ENCODE measurements at regions not wholly inside any gene's neighbourhood (a gene's known extent, or its start where the extent isn't known, plus 50 kb on each side); places are given as distances from the start of the nearest gene placed in this dataset.
A peak's percentile ranks its signal among the peaks of the same experiment; 100 is the strongest.

GRCh38 chr10:62634576-62634975, 169.9 kb upstream of the ADO start:
- Histone ChIP-seq H3K27ac (no peak overlapping the region), H2AFZ (replicated peaks) (no peak overlapping the region), H3F3A (ENCODE audit: low read depth) (no peaks in the 10 kb centered on the region), H3K36me3 (no peaks in the 10 kb centered on the region), H3K79me2 (ENCODE audit: low read depth) (no peaks in the 10 kb centered on the region), H3K4me3 (no peak overlapping the region), H3K27me3 (no peaks in the 10 kb centered on the region), H4K20me1 (ENCODE audit: low read depth) (no peaks in the 10 kb centered on the region), H3K9ac (no peak overlapping the region), H3K4me1 (no peaks in the 10 kb centered on the region), H3K9me3 (ENCODE audit: low read depth) (no peaks in the 10 kb centered on the region), H3K4me2 (no peak overlapping the region)
- no peak for DNase-seq (ENCODE audit: low spot score)
- TF ChIP-seq EZH2 (IDR thresholded peaks at IDR 0.05) = no peak
- TF ChIP-seq EZH2phosphoT487 (IDR thresholded peaks at IDR 0.05) = no peak
- no peak for TF ChIP-seq CTCF (IDR thresholded peaks at IDR 0.05)
- H3K4me3 Mint-ChIP-seq = no peak overlapping the region
- no peak overlapping the region for H3K27ac Mint-ChIP-seq
- H3K36me3 Mint-ChIP-seq = no peaks in the 10 kb centered on the region
- no peaks in the 10 kb centered on the region for H3K9me3 Mint-ChIP-seq
- H3K4me1 Mint-ChIP-seq = no peaks in the 10 kb centered on the region
- H3K27me3 Mint-ChIP-seq (ENCODE audit: insufficient read depth, low read depth) = peaks cover 2% of the 10 kb centered on the region

- Histone ChIP-seq H3K4me2 (no peak overlapping the region), H3K4me1 (no peaks in the 10 kb centered on the region), H3K27me3 (no peaks in the 10 kb centered on the region), H3K9ac (no peak overlapping the region), H2AFZ (replicated peaks) (no peak overlapping the region), H3K9me3 (ENCODE audit: low read depth) (no peaks in the 10 kb centered on the region), H3K36me3 (no peaks in the 10 kb centered on the region), H3F3A (ENCODE audit: low read depth) (no peaks in the 10 kb centered on the region), H3K4me3 (no peak overlapping the region), H4K20me1 (ENCODE audit: low read depth) (no peaks in the 10 kb centered on the region), H3K79me2 (ENCODE audit: low read depth) (no peaks in the 10 kb centered on the region), H3K27ac (no peak overlapping the region)
- Mint-ChIP-seq H3K27me3 (ENCODE audit: insufficient read depth, low read depth) (peaks cover 2% of the 10 kb centered on the region), H3K36me3 (no peaks in the 10 kb centered on the region), H3K4me1 (no peaks in the 10 kb centered on the region), H3K9me3 (no peaks in the 10 kb centered on the region), H3K27ac (no peak overlapping the region), H3K4me3 (no peak overlapping the region)
- DNase-seq (ENCODE audit: low spot score) = no peak
- no peak for TF ChIP-seq CTCF (IDR thresholded peaks at IDR 0.05)
- no peak for TF ChIP-seq EZH2phosphoT487 (IDR thresholded peaks at IDR 0.05)
- TF ChIP-seq EZH2 (IDR thresholded peaks at IDR 0.05) = no peak
Observed at GRCh38 chr10:62635127-62635526, 169.4 kb upstream of the ADO start.

- TF ChIP-seq EZH2phosphoT487 (IDR thresholded peaks at IDR 0.05) = no peak
- peak; percentile 18 for TF ChIP-seq CTCF (IDR thresholded peaks at IDR 0.05)
- no peak for TF ChIP-seq EZH2 (IDR thresholded peaks at IDR 0.05)
- Histone ChIP-seq H3K27me3 (no peaks in the 10 kb centered on the region), H3K27ac (no peak overlapping the region), H3K4me2 (no peak overlapping the region), H3K36me3 (no peaks in the 10 kb centered on the region), H4K20me1 (ENCODE audit: low read depth) (no peaks in the 10 kb centered on the region), H3F3A (ENCODE audit: low read depth) (no peaks in the 10 kb centered on the region), H2AFZ (replicated peaks) (no peak overlapping the region), H3K9me3 (ENCODE audit: low read depth) (no peaks in the 10 kb centered on the region), H3K4me1 (no peaks in the 10 kb centered on the region), H3K9ac (no peak overlapping the region), H3K79me2 (ENCODE audit: low read depth) (no peaks in the 10 kb centered on the region), H3K4me3 (no peak overlapping the region)
- Mint-ChIP-seq H3K36me3 (no peaks in the 10 kb centered on the region), H3K4me1 (no peaks in the 10 kb centered on the region), H3K9me3 (no peaks in the 10 kb centered on the region), H3K27ac (no peak overlapping the region), H3K4me3 (no peak overlapping the region), H3K27me3 (ENCODE audit: insufficient read depth, low read depth) (peaks cover 2% of the 10 kb centered on the region)
- no peak for DNase-seq (ENCODE audit: low spot score)
Observed at GRCh38 chr10:62636825-62637248, 167.7 kb upstream of the ADO start.

All from neural progenitor cell (in vitro differentiated cells).